HepG2 (cell line): ENCODE measurements at regions not wholly inside any gene's neighbourhood (a gene's known extent, or its start where the extent isn't known, plus 50 kb on each side); places are given as distances from the start of the nearest gene placed in this dataset.

Experiments used
- ATAC-seq: fragments of 200-7000 bp; cut with Tn5 transposase; 3 replicates; pipeline ENCODE4 v1.9.1; 2020; ENCODE audit warnings: mild to moderate bottlenecking, moderate library complexity
- BruUV-seq: library from RNA; stranded (reverse); fragments of 400-500 nt; replicated peaks from 2 replicates; lab custom pipeline; 2021; lab: Mats Ljungman, UMichigan
- CTCF ChIA-PET: fragments of 300-600 bp; formaldehyde crosslinking; extraction: SDS; loops from one replicate; lab custom pipeline; 2021; ENCODE audit warnings: low total read pairs, inconsistent platforms, low intra/inter-chr PET ratio; lab: Yijun Ruan, JAX
- POLR2A ChIA-PET: fragments of 350-600 bp; sonication (Branson Sonifier 250); formaldehyde crosslinking; loops from one replicate; lab custom pipeline; 2020; ENCODE audit warnings: antibody characterized with exemption, inconsistent platforms; lab: Yijun Ruan, JAX
- DNase-seq: peaks from one replicate; pipeline ENCODE4 v3.0.0-alpha.2; 2015; ENCODE audit warnings: low spot score
- FAIRE-seq: peaks from 3 replicates; lab custom pipeline; 2011; peaks lifted over from hg19 to GRCh38; lab: Jason Lieb, UNC
- H2AFZ ChIP-seq: one replicate; pipeline ENCODE4 v1.6.1; 2011; ENCODE audit warnings: low read length, inconsistent platforms
- H3K27ac ChIP-seq: fragments of 300-600 bp; 3 replicates; pipeline ENCODE4 v1.8.0; 2011; ENCODE audit warnings: mixed run types, mild to moderate bottlenecking, mixed read lengths, low read length, inconsistent platforms; ENCODE audit not compliant: insufficient read depth; ENCODE audit errors: extremely low read length
- H3K27me3 ChIP-seq, 2 experiments: fragments of 200-600 bp in 1 of 2; 2 replicates in 1 of 2; 3 replicates in 1 of 2; pipeline versions ENCODE4 v1.6.0 to v1.8.0; 2011; ENCODE audit warnings: low read length in 2 of 2, mild to moderate bottlenecking in 2 of 2, moderate library complexity in 2 of 2, inconsistent platforms in 1 of 2; ENCODE audit not compliant: insufficient read depth in 2 of 2, control insufficient read depth in 1 of 2
- H3K36me3 ChIP-seq, 2 experiments: fragments of 200-600 bp in 1 of 2; replicated peaks in 1 of 2; 2 replicates in 1 of 2; 3 replicates in 1 of 2; pipeline versions ENCODE4 v1.5.1 to v1.8.0; 2011; ENCODE audit warnings: low read length in 2 of 2, inconsistent platforms in 1 of 2; ENCODE audit not compliant: insufficient read depth in 2 of 2, control insufficient read depth in 1 of 2
- H3K4me1 ChIP-seq: 2 replicates; pipeline ENCODE4 v1.5.1; 2012; ENCODE audit warnings: low read length, inconsistent platforms; ENCODE audit not compliant: insufficient read depth
- H3K4me2 ChIP-seq: 2 replicates; pipeline ENCODE4 v1.6.0; 2011; ENCODE audit warnings: low read depth, low read length, inconsistent platforms
- H3K4me3 ChIP-seq, 3 experiments: fragments of 200-600 bp in 1 of 3; sonication (generic), shearing (Covaris generic) in 1 of 3; replicated peaks in 1 of 3; 2 replicates each; pipeline ENCODE4 v1.5.1; 2011 to 2016; ENCODE audit warnings: low read length in 3 of 3, inconsistent platforms in 2 of 3, low read depth in 2 of 3, mild to moderate bottlenecking in 2 of 3, control low read depth in 1 of 3, mixed read lengths in 1 of 3; ENCODE audit not compliant: insufficient read depth in 1 of 3
- H3K79me2 ChIP-seq: one replicate; pipeline ENCODE4 v1.6.1; 2011; ENCODE audit warnings: low read length, inconsistent platforms; ENCODE audit not compliant: insufficient read depth
- H3K9ac ChIP-seq: 2 replicates; pipeline ENCODE4 v1.6.0; 2011; ENCODE audit warnings: mild to moderate bottlenecking, low read depth, low read length, inconsistent platforms; ENCODE audit not compliant: insufficient read depth
- H3K9me3 ChIP-seq: 2 replicates; pipeline ENCODE4 v1.5.1; 2012; ENCODE audit warnings: mild to moderate bottlenecking, low read length
- H4K20me1 ChIP-seq: 2 replicates; pipeline ENCODE4 v1.6.0; 2011; ENCODE audit warnings: inconsistent platforms, mild to moderate bottlenecking, low read length, moderate library complexity; ENCODE audit not compliant: insufficient read depth
- AHR ChIP-seq: IDR thresholded peaks from 2 replicates; pipeline ENCODE4 v1.6.1; 2018; ENCODE audit warnings: missing genetic modification reagents, missing compliant biosample characterization
- SRF ChIP-seq: IDR thresholded peaks from 2 replicates; pipeline ENCODE4 v1.6.1; 2011; ENCODE audit warnings: mild to moderate bottlenecking, low read depth, low read length, moderate library complexity
- ZNF629 ChIP-seq: sonication (generic); formaldehyde crosslinking; conservative IDR thresholded peaks from 2 replicates; pipeline ENCODE4 v1.5.0; 2020; ENCODE audit warnings: missing genetic modification reagents
- WGBS: methylation state at CpG from one replicate; pipeline ENCODE4 v1.1.6; 2017; ENCODE audit warnings: low lambda C conversion rate; 5-methylcytosine and 5-hydroxymethylcytosine counted together
- in situ Hi-C: cut with HindIII; loops from 2 replicates; pipeline ENCODE4 v1.10.0; 2017; ENCODE audit warnings: low pct_unique_long_range_greater_than_20kb; ENCODE audit not compliant: extremely low pct_ligation_motif_present
- intact Hi-C: fragments of 100-400 bp; cut with micrococcal nuclease; formaldehyde crosslinking; loops from one replicate; pipeline ENCODE4 v1.10.0; 2022; ENCODE audit not compliant: unreplicated experiment

GRCh38 chr3:72219752-72220151, 434.8 kb upstream of the PROK2 start:
- no peak for ATAC-seq
- H3K9ac ChIP-seq: no peak overlapping the region
- H3K4me1 ChIP-seq: no peaks in the 10 kb centered on the region
- POLR2A ChIA-PET: no interaction called here
- no peak for FAIRE-seq
- TF ChIP-seq SRF: no peak
- peak; percentile 47; the same call in 1 of the 2 replicates for TF ChIP-seq ZNF629 (CRISPR knock-in tag)
- TF ChIP-seq, all 625 proteins: peak for 1
- Histone ChIP-seq H3K4me3 (no peak overlapping the region), H3K4me2 (no peak overlapping the region), H2AFZ (no peak overlapping the region), H3K36me3 (no peaks in the 10 kb centered on the region), H3K27ac (no peak overlapping the region), H3K27me3 (no peaks in the 10 kb centered on the region), H3K79me2 (no peaks in the 10 kb centered on the region), H4K20me1 (no peaks in the 10 kb centered on the region), H3K9me3 (peaks cover 8% of the 10 kb centered on the region)
- in situ Hi-C loops: no loop called here
- intact Hi-C loops: no loop called here
- 3% methylated on average over 3 of the region's 3 CpGs for WGBS
- BruUV-seq: no TSS peak
- CTCF ChIA-PET: no interaction called here
- DNase-seq: no peak

- ATAC-seq: no peak
- POLR2A ChIA-PET: no interaction called here
- H3K27me3 ChIP-seq: 0 out of 5 replicates have a peak, but pooled peaks cover 0 to 3% of the 10 kb centered on the region in 2 experiments
- H3K36me3 ChIP-seq: no peaks in the 10 kb centered on the region
- BruUV-seq: no TSS peak
- no peaks in the 10 kb centered on the region for H3K9me3 ChIP-seq
- no peak overlapping the region for H3K27ac ChIP-seq
- no peak for TF ChIP-seq AHR (CRISPR knock-in tag)
- 13% methylated on average over 7 of the region's 7 CpGs for WGBS
- no peak overlapping the region for H3K9ac ChIP-seq
- no peak overlapping the region for H3K4me3 ChIP-seq
- DNase-seq: no peak
- no peaks in the 10 kb centered on the region for H4K20me1 ChIP-seq
- intact Hi-C loops: no loop called here
- H3K4me2 ChIP-seq: no peak overlapping the region
- H3K79me2 ChIP-seq: no peaks in the 10 kb centered on the region
- in situ Hi-C loops: no loop called here
- no peaks in the 10 kb centered on the region for H3K4me1 ChIP-seq
- FAIRE-seq: no peak
- CTCF ChIA-PET: no interaction called here
- no peak overlapping the region for H2AFZ ChIP-seq
Observed at GRCh38 chr3:72217570-72217969, 432.6 kb upstream of the PROK2 start.
